ENCODE measurements at regions not wholly inside any gene's neighbourhood (a gene's known extent, or its start where the extent isn't known, plus 50 kb on each side); places are given as distances from the start of the nearest gene placed in this dataset.

GRCh38 chrX:9087271-9088040 lies 53.5 kb upstream of the FAM9B start:
- peak in 1 of 3 donors; percentile 23 for DNase-seq (ENCODE audit: low read depth in 3 of 3, low spot score in 2 of 3)

- no peak for DNase-seq (ENCODE audit: low read depth in 3 of 3, low spot score in 2 of 3)
These were observed 55.0 kb upstream of the FAM9B start for GRCh38 chrX:9088896-9089295.

- DNase-seq (ENCODE audit: low read depth in 3 of 3, low spot score in 2 of 3): no peak
These were observed 56.8 kb upstream of the FAM9B start for GRCh38 chrX:9090766-9091165.

GRCh38 chrX:9091258-9091657 lies 57.3 kb upstream of the FAM9B start:
- no peak for DNase-seq (ENCODE audit: low read depth in 3 of 3, low spot score in 2 of 3)

- no peak for DNase-seq (ENCODE audit: low read depth in 3 of 3, low spot score in 2 of 3)
These were observed 69.0 kb upstream of the FAM9B start for GRCh38 chrX:9102956-9103355.

- no peak for DNase-seq (ENCODE audit: low read depth in 3 of 3, low spot score in 2 of 3)
These were observed 74.1 kb upstream of the FAM9B start for GRCh38 chrX:9108054-9108453.

GRCh38 chrX:9110808-9111207 lies 76.9 kb upstream of the FAM9B start:
- no peak for DNase-seq (ENCODE audit: low read depth in 3 of 3, low spot score in 2 of 3)

- no peak for DNase-seq (ENCODE audit: low read depth in 3 of 3, low spot score in 2 of 3)
These were observed 80.3 kb upstream of the FAM9B start for GRCh38 chrX:9114245-9114644.

- no peak for DNase-seq (ENCODE audit: low read depth in 3 of 3, low spot score in 2 of 3)
These were observed 83.9 kb upstream of the FAM9B start for GRCh38 chrX:9117851-9118250.

GRCh38 chrX:9122519-9123245 lies 88.8 kb upstream of the FAM9B start:
- no peak for DNase-seq (ENCODE audit: low read depth in 3 of 3, low spot score in 2 of 3)

GRCh38 chrX:9127986-9128385 lies 94.1 kb upstream of the FAM9B start:
- no peak for DNase-seq (ENCODE audit: low read depth in 3 of 3, low spot score in 2 of 3)

- DNase-seq (ENCODE audit: low read depth in 3 of 3, low spot score in 2 of 3): no peak
These were observed 96.1 kb upstream of the FAM9B start for GRCh38 chrX:9130031-9130430.

- no peak for DNase-seq (ENCODE audit: low read depth in 3 of 3, low spot score in 2 of 3)
These were observed 97.1 kb upstream of the FAM9B start for GRCh38 chrX:9131066-9131465.

- DNase-seq (ENCODE audit: low read depth in 3 of 3, low spot score in 2 of 3): no peak
These were observed 98.2 kb upstream of the FAM9B start for GRCh38 chrX:9132036-9132638.

- no peak for DNase-seq (ENCODE audit: low read depth in 3 of 3, low spot score in 2 of 3)
These were observed 99.5 kb upstream of the FAM9B start for GRCh38 chrX:9133426-9133825.

GRCh38 chrX:9134366-9134765 lies 100.4 kb upstream of the FAM9B start:
- DNase-seq (ENCODE audit: low read depth in 3 of 3, low spot score in 2 of 3): no peak

GRCh38 chrX:9135901-9136510 lies 102.1 kb upstream of the FAM9B start:
- no peak for DNase-seq (ENCODE audit: low read depth in 3 of 3, low spot score in 2 of 3)

- DNase-seq (ENCODE audit: low read depth in 3 of 3, low spot score in 2 of 3): no peak
These were observed 103.2 kb upstream of the FAM9B start for GRCh38 chrX:9137152-9137551.

GRCh38 chrX:9141496-9141895 lies 107.6 kb upstream of the FAM9B start:
- DNase-seq (ENCODE audit: low read depth in 3 of 3, low spot score in 2 of 3): no peak

- DNase-seq (ENCODE audit: low read depth in 3 of 3, low spot score in 2 of 3): no peak
These were observed 110.8 kb upstream of the FAM9B start for GRCh38 chrX:9144701-9145241.

- no peak for DNase-seq (ENCODE audit: low read depth in 3 of 3, low spot score in 2 of 3)
These were observed 112.7 kb upstream of the FAM9B start for GRCh38 chrX:9146657-9147056.

Data from right renal cortex interstitium (tissue), 3 donors.